HepG2 (cell line): ENCODE measurements at regions not wholly inside any gene's neighbourhood (a gene's known extent, or its start where the extent isn't known, plus 50 kb on each side); places are given as distances from the start of the nearest gene placed in this dataset.

Experiments
- ATM ChIP-seq: fragments of 450-650 bp; IDR thresholded peaks from 2 replicates; pipeline ENCODE4 v1.7.1; 2017; ENCODE audit warnings: mild to moderate bottlenecking, borderline replicate concordance
- DR1 ChIP-seq: sonication (generic); formaldehyde crosslinking; IDR thresholded peaks from 2 replicates; pipeline ENCODE4 v1.8.0; 2021; ENCODE audit warnings: mild to moderate bottlenecking, missing genetic modification reagents, inconsistent platforms
- ERF ChIP-seq: IDR thresholded peaks from 2 replicates; pipeline ENCODE4 v1.6.1; 2018; ENCODE audit warnings: missing biosample characterization, missing genetic modification reagents
- FOXK2 ChIP-seq: fragments of 450-650 bp; IDR thresholded peaks from 2 replicates; pipeline ENCODE4 v1.6.1; 2016
- MXD4 ChIP-seq: IDR thresholded peaks from 2 replicates; pipeline ENCODE4 v1.6.1; 2016; ENCODE audit warnings: mild to moderate bottlenecking, missing biosample characterization, missing genetic modification reagents
- NR2F6 ChIP-seq, 2 experiments: IDR thresholded peaks; 2 replicates each; pipeline ENCODE4 v1.6.1; 2016; ENCODE audit warnings: antibody characterized with exemption in 1 of 2, mild to moderate bottlenecking in 1 of 2
- PAF1 ChIP-seq: IDR thresholded peaks from 2 replicates; pipeline ENCODE4 v1.6.1; 2016; ENCODE audit warnings: missing genetic modification reagents, missing compliant biosample characterization
- RBM22 ChIP-seq: fragments of 200-400 bp; formaldehyde crosslinking; optimal IDR thresholded peaks from 2 replicates; pipeline ENCODE3; 2017; ENCODE audit warnings: mild to moderate bottlenecking, low read length, moderate library complexity
- SETDB1 ChIP-seq: sonication (generic); formaldehyde crosslinking; IDR thresholded peaks from 2 replicates; pipeline ENCODE4 v1.5.1; 2020; ENCODE audit warnings: missing genetic modification reagents, mild to moderate bottlenecking, borderline replicate concordance
- SYNCRIP ChIP-seq: fragments of 200-400 bp; formaldehyde crosslinking; IDR thresholded peaks from 2 replicates; pipeline ENCODE4 v1.6.1; 2018; ENCODE audit warnings: mild to moderate bottlenecking, low read depth, low read length; ENCODE audit not compliant: insufficient read depth
- TEF ChIP-seq: sonication (generic); formaldehyde crosslinking; IDR thresholded peaks from 2 replicates; pipeline ENCODE4 v1.5.0; 2020; ENCODE audit warnings: missing genetic modification reagents
- WIZ ChIP-seq: sonication (generic); formaldehyde crosslinking; IDR thresholded peaks from 2 replicates; pipeline ENCODE4 v1.5.1; 2020; ENCODE audit warnings: mild to moderate bottlenecking, missing genetic modification reagents
- ZIK1 ChIP-seq: sonication (generic); formaldehyde crosslinking; IDR thresholded peaks from 2 replicates; pipeline ENCODE4 v1.5.0; 2020; ENCODE audit warnings: mild to moderate bottlenecking, low read depth, missing genetic modification reagents, borderline replicate concordance
- ZNF160 ChIP-seq: sonication (generic); formaldehyde crosslinking; IDR thresholded peaks from 2 replicates; pipeline ENCODE4 v1.8.0; 2022; ENCODE audit warnings: mild to moderate bottlenecking, inconsistent platforms, missing genetic modification reagents
- ZNF326 ChIP-seq: sonication (generic); formaldehyde crosslinking; IDR thresholded peaks from 2 replicates; pipeline ENCODE4 v1.4.0; 2020; ENCODE audit warnings: missing genetic modification reagents, borderline replicate concordance
- ZNF431 ChIP-seq: sonication (generic); formaldehyde crosslinking; IDR thresholded peaks from 2 replicates; pipeline ENCODE4 v1.9.0; 2022; ENCODE audit warnings: missing genetic modification reagents, low read depth, mild to moderate bottlenecking, borderline replicate concordance
- ZNF580 ChIP-seq: IDR thresholded peaks from 2 replicates; pipeline ENCODE4 v1.6.1; 2016; ENCODE audit warnings: low read depth, borderline replicate concordance
- ZNF614 ChIP-seq: IDR thresholded peaks from 2 replicates; pipeline ENCODE4 v1.6.1; 2018; ENCODE audit warnings: missing biosample characterization, missing genetic modification reagents, inconsistent platforms, borderline replicate concordance
- ZNF773 ChIP-seq: sonication (generic); formaldehyde crosslinking; IDR thresholded peaks from 2 replicates; pipeline ENCODE4 v1.4.0; 2020; ENCODE audit warnings: missing genetic modification reagents, borderline replicate concordance
- TF ChIP-seq, protein P1 (sequence below): sonication (generic); formaldehyde crosslinking; IDR thresholded peaks from 2 replicates; pipeline ENCODE4 v1.5.0; 2020; ENCODE audit warnings: missing genetic modification reagents
- TF ChIP-seq, protein P2 (sequence below): sonication (generic); formaldehyde crosslinking; conservative IDR thresholded peaks from 2 replicates; pipeline ENCODE4 v1.5.0; 2020; ENCODE audit warnings: missing genetic modification reagents
- TF ChIP-seq, protein P3 (sequence below): sonication (generic); formaldehyde crosslinking; IDR thresholded peaks from 2 replicates; pipeline ENCODE4 v1.4.0; 2020; ENCODE audit warnings: missing genetic modification reagents, mild to moderate bottlenecking, borderline replicate concordance

GRCh38 chr7:67302113-67303039 lies 305.7 kb downstream of the TYW1 start (continued):
- TF ChIP-seq, protein P1, sequence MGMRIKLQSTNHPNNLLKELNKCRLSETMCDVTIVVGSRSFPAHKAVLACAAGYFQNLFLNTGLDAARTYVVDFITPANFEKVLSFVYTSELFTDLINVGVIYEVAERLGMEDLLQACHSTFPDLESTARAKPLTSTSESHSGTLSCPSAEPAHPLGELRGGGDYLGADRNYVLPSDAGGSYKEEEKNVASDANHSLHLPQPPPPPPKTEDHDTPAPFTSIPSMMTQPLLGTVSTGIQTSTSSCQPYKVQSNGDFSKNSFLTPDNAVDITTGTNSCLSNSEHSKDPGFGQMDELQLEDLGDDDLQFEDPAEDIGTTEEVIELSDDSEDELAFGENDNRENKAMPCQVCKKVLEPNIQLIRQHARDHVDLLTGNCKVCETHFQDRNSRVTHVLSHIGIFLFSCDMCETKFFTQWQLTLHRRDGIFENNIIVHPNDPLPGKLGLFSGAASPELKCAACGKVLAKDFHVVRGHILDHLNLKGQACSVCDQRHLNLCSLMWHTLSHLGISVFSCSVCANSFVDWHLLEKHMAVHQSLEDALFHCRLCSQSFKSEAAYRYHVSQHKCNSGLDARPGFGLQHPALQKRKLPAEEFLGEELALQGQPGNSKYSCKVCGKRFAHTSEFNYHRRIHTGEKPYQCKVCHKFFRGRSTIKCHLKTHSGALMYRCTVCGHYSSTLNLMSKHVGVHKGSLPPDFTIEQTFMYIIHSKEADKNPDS (CRISPR knock-in tag) = peak; percentile 67; the same call in 1 of the 2 replicates
- TF ChIP-seq ZNF614 (CRISPR knock-in tag) (peak; percentile 57; the same call in 1 of the 2 replicates), RBM22 (no peak), TEF (peak; percentile 37; the same call in 1 of the 2 replicates), NR2F6 (IDR thresholded peaks at IDR 0.05) (no peak), NR2F6 (CRISPR knock-in tag; IDR thresholded peaks at IDR 0.05) (no peak), ZNF160 (CRISPR knock-in tag) (no peak; the same call in 1 of the 2 replicates), ZNF431 (0 out of 2 replicates have a peak, but pooled peaks have one; percentile 56), FOXK2 (no peak), ERF (CRISPR knock-in tag) (peak; percentile 79), SETDB1 (CRISPR knock-in tag) (no peak), ZNF773 (CRISPR knock-in tag) (no peak), ZIK1 (CRISPR knock-in tag) (0 out of 2 replicates have a peak, but pooled peaks have one; percentile 54), PAF1 (CRISPR knock-in tag) (no peak), SYNCRIP (no peak), WIZ (CRISPR knock-in tag) (no peak; the same call in 1 of the 2 replicates), DR1 (CRISPR knock-in tag) (peak; percentile 33; the same call in 1 of the 2 replicates), MXD4 (CRISPR knock-in tag) (peak; percentile 83), ZNF326 (CRISPR knock-in tag) (no peak), ZNF580 (CRISPR knock-in tag) (no peak), ATM (no peak)
- TF ChIP-seq, protein P2, sequence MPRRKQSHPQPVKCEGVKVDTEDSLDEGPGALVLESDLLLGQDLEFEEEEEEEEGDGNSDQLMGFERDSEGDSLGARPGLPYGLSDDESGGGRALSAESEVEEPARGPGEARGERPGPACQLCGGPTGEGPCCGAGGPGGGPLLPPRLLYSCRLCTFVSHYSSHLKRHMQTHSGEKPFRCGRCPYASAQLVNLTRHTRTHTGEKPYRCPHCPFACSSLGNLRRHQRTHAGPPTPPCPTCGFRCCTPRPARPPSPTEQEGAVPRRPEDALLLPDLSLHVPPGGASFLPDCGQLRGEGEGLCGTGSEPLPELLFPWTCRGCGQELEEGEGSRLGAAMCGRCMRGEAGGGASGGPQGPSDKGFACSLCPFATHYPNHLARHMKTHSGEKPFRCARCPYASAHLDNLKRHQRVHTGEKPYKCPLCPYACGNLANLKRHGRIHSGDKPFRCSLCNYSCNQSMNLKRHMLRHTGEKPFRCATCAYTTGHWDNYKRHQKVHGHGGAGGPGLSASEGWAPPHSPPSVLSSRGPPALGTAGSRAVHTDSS (CRISPR knock-in tag) = no peak
- TF ChIP-seq, protein P3, sequence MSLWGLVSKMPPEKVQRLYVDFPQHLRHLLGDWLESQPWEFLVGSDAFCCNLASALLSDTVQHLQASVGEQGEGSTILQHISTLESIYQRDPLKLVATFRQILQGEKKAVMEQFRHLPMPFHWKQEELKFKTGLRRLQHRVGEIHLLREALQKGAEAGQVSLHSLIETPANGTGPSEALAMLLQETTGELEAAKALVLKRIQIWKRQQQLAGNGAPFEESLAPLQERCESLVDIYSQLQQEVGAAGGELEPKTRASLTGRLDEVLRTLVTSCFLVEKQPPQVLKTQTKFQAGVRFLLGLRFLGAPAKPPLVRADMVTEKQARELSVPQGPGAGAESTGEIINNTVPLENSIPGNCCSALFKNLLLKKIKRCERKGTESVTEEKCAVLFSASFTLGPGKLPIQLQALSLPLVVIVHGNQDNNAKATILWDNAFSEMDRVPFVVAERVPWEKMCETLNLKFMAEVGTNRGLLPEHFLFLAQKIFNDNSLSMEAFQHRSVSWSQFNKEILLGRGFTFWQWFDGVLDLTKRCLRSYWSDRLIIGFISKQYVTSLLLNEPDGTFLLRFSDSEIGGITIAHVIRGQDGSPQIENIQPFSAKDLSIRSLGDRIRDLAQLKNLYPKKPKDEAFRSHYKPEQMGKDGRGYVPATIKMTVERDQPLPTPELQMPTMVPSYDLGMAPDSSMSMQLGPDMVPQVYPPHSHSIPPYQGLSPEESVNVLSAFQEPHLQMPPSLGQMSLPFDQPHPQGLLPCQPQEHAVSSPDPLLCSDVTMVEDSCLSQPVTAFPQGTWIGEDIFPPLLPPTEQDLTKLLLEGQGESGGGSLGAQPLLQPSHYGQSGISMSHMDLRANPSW (CRISPR knock-in tag) = peak; percentile 63; the same call in 1 of the 2 replicates
